ENCODE measurements at regions not wholly inside any gene's neighbourhood (a gene's known extent, or its start where the extent isn't known, plus 50 kb on each side); places are given as distances from the start of the nearest gene placed in this dataset.

DNA sequence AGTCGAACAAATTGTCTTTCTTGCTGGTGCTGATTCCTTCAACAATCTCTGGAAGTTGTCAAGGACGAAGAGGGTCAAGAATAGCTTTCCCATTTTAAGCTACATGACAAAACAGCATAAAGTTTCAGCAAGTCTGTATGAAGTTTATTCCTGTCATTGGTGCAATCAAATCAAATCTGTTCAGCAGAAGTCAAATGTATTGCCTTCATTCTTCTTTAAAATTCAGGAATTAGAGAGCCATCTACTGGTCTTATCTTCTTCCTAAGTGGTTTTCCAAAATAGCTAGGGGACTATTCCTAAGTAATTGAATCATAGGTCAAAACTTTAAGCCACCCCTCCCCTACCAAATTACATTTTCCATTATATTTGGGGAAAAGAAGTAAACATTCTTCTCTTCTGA lies 990.2 kb downstream of the GALC start:
- DNase-seq: no peak

DNA sequence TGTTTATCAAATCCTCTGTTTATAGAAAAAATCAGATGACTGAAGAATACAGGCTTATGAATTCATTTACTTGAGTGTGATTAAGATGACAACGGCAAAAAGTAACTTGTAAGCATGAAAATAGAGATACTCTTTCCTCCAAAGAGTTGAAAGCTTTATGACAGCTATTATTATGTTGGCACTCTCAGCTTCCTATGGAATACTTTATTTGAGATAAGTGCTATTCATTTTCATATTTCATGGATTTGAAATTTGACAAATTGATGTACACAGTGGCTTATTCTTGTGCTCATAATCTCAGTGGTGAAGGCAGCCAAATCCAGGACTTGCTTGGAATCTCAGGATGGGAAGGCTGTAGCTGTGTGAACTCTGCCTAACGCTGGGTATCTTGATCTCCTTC lies 991.6 kb downstream of the GALC start:
- DNase-seq: no peak

DNA sequence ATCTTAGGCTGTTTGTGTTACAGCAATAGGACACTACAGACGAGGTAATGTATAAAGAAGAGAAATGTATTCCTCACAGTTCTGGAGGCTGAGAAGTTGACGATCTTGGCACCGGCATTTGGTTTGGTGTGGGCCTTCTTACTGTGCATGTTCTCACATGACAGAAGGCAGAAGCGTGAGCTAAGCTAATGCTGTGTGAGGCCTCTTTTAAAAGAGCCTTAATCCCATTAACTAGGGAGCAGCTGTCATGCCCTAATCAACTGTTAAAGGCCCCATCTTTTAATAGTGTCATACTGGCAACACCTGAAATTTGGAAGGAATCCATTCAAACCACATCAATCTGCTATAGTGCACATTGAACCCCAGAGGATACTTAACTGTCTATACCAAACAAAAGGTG lies 992.9 kb downstream of the GALC start:
- DNase-seq: no peak

DNA sequence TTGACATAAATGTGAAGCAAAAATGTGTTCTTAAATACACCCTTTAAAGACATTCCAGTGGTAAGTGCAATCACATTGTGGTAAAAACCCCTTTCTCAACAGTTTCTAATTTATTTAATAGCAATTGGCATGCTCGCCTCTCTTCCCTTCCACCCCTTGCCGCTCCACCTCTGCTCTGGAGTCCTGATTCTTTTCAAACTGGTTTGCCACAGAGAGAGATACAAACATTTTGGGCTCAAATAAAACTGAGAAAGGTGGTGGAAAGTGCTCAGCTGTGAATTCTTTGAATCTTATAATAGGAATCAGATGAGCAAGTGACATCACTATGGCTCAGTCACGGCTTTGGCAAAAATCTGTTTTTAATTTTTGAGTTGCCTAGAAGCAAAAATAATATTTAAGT lies 993.9 kb downstream of the GALC start:
- no peak for DNase-seq

DNA sequence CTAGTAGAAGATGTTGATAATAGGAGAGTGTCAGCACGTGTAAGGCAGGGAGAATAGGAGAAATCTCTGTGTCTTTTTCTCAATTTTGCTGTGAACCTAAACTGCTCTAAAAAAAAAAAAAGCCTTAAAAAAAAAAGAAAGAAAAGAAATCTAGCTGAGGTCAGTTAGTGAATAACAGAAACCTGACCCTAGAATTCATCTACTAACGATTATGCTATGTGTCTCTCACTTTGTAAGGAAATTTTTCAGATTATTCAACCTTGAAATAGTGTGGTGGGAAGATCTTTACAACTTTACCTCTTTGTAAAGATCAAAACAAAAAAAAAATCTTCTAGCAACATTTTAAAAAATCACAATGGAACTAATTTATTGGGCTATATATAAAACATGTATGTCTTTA lies 995.7 kb downstream of the GALC start:
- no peak for DNase-seq

DNA sequence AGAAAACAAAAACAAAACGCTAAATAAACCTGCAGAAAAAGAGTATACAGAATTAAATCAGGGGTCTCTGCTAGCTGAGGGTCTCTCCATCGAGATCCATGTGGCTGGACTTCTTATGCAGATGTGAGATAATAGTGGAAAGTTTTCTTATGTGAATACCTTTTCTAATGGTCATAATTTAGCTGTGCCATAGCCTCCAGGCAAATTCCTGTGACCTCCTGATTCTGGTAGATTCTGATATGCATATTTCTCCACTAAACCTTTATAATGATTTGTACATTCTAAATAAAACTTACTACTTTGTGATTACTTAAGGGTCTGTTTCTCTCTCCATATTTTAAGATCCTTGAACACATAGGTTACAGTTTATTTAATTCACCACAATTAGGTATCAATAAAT lies 1002.6 kb downstream of the GALC start:
- DNase-seq: no peak

DNA sequence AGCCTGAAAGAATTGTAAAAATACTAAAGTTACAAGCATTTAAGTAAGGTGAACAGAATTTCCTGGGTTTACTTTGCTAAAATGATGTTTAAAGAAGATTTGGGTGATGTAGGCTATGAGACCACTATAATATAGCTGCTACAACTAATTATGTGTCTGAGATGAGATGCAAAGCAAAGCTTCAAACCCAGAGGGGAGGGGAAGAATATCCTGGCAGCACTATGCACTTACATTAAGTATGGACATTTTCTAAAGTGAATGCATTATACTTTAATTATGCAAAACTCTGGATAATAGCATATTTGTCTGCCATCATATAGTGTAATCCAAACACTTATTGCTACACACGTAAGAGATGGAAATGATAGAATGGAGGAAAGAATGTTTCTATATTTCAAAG lies 1003.7 kb downstream of the GALC start:
- no peak for DNase-seq

DNA sequence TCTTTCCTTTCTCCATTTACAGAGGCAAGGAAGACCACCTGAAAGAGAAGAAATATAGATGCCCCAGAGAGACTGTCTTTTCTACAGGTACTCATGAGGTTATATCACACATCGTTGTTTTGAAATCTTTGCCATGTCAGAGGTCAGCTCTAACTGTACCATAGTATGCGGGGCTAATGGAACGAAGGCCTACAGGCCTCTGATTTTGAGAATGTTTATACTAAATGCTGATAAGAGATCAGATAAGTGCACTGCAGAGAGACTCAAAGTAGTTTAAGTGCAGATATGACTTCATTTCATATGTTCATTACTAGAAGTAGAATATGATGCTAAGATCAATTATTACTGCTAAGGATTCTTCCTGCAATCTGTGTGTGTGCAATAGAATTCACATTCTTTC lies 1005.0 kb downstream of the GALC start:
- no peak for DNase-seq

DNA sequence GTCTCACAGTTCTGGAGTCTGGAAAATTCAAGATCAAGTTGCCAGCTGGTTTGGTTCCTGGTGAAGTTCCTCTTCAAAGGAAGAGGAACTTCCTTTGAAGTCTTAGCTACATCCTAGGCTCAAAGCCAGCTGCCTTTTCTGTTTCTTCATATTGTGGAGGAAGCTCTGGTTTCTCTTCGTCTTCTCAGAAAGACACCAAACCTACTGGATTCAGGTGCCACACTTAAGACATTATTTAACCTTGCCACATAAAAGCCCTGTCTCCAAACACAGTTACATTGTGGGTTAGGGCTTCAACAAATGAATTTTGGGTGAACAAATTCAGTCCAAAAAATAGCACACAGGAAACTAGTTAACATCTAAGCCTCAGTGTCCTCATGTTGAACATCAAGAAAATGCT lies 1019.8 kb downstream of the GALC start:
- no peak for DNase-seq

DNA sequence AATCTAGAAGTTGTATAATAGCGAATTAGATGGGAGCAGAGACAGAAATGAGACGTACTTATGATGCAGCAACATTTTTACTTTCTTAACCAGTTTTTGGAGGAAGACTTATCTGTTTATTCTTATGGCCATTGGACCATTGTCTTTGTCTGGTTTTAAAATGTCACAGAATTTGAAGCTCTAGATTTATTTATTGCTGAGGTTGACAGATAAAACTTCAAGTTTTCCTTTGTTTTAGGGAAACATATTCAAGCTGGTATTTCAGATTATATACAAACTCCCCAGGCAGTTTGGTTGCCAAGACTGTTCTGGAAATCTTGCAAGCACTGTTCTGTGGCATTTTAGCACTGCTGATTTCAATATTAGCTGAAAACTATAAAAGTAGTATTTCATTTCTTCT lies 1021.7 kb downstream of the GALC start:
- no peak for DNase-seq

DNA sequence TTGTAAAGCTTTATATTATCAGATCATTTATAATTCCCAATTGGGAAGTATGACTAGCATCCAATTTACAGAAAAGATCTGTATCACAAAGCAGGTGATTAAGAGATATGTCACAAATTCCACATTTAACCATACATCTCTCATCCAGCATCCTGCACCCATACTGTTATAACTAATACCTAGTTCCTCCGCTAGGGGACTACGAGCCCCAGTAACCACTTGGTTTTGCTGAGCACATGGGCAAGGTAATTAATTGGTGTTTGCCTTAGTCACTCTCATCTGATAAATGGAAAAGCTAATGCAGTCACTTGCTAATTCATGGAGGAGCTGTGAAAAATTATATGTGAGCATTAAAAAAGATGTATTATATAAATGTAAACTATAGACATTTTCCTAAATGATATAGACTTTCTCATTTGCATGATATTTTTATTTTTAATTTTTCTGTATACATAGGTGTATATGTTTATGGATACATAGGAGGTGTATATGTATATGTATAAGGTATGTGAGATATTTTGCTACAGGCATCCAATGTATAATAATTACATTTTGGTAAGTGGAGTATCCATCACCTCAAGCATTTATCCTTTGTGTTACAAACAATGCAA lies 1031.8 kb downstream of the GALC start:
- no peak for DNase-seq

DNA sequence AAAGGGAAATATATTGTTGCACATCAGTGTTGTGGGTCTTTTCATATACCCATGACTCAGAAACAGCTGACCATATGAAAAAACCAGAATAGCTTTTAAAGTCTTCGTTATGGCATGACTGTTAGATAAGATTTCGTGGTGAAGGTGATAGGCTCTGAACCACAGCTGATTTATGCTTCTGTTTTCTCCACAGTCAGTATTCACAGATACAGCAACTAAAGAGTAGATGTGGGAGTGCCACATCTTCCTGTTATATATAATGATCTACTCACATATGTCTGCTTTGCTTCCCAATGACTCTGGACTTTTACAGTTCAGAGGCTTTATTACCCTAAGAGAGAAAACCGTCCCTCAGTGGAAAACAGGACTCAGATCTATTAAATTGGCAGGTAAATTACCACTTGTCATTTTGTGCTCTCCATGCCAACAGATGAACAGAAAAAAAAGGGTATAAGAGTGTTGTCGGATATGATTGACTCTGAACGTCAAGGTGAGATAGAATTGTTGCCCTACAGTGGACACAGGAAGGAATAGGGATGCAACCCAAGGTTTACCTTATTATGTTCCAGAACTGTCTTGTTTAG lies 1037.1 kb downstream of the GALC start:
- DNase-seq: no peak

DNA sequence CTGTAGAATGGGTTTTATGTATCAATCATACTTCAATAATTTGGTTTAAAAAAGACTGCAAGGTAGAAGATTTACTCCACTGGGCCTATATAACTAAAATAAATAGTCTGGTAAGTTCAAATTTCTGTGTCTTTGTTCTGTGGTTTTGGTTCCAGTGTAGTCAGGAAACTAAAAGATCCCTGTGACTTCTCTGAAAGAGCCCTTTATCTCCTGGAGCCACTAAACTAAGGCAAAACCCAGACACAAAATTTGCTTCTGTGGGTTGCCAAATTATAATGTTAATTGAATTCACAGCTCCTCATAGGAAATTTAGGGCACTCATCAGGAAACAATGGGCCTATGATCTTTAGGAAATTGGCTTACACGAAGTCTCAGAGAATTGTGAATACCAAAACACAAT lies 1038.4 kb downstream of the GALC start:
- DNase-seq: no peak

DNA sequence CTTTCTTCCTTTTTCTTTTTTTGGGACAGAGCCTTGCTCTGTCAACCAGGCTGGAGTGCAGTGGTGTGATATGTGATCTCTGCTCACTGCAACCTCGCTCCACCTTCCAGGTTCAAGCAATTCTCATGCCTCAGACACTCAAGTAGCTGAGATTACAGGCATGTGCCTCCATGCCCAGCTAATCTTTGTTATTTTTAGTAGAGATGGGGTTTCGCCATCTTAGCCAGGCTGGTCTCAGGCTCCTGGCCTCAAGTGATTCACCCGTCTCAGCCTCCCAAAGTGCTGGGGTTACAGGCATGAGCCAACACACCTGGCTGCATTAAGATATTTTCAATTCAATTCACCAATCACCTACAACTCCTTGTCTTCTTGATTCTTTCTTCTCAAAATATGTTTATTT lies 1046.5 kb downstream of the GALC start:
- no peak for DNase-seq

DNA sequence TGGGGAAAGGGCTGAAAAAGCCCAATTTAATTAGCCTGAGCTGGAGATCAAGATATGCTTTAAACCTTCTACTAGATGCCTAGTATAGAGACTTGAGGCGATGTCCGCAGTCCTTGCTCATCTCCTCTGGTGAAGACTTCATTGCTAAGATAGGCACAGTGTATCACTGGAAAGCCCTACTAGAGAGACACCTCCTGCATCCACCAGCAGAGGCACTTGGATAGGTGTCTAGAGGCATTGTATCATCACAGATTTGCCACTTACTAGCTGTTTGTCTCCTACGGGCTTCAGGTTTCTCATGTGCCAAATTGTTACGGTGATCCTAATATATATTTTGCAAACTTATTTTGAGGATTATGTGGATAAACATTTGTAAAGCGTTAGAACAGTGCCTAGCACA lies 1048.5 kb downstream of the GALC start:
- DNase-seq: no peak

DNA sequence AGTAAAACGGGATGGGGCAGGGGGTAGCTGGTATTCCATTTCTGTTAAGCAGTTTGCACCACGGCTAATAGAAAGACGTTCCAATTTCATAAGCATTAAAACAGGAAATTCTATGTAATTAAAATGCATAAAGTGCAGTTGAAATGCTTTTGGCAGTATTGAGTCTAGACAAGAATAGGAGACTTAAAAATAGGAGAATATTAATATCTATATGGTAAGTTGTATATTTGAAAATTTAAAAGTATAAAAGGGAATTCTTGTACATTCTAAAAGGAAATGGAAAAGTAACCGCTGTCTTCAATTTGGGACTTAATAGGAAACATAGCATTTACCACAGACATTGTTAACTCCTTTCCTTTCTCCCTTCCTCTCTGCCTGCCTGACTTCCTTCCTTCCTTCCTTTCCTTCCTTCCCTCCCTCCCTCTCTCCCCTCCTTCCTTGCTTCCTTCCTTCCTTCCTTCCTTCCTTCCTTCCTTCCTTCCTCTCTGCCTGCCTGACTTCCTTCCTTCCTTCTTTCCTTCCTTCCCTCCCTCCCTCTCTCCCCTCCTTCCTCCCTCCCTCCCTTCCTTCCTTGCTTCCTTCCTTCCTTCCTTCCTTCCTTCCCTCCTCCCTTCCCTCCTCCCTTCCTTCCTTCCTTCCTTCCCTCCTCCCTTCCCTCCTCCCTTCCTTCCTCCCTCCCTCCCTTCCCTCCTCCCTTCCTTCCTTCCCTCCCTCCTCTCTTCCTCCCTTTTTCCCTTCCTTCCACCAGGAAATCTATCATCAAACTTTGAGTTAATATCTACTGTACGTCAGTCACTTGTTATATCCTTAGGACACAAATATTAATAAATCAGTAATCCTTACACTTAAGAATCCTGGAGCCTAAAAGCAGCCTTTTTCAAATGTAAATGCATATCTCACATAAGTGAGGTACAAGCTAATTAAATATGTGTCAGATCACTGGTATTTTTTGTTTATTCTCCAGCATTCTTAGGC lies 1049.3 kb downstream of the GALC start:
- no peak for DNase-seq

DNA sequence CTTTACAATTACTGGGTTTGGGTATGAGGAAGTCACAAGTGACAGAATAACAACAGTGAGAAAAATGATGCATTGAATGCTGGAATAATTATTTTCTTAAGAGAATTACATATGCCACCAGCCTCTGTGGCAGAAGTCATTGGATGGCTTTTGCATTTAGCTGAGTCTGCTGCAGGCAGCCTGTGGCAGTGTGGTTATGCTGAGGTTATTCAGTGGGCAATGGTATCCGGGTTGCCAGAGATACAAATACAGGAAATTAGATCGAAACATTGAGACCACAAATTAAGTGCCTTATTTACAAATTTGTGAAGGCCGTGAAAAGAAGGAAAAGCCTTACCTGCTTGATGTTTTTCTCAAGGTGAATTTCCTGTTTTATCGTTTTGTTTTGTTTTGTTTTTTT lies 1050.0 kb downstream of the GALC start:
- DNase-seq: no peak

DNA sequence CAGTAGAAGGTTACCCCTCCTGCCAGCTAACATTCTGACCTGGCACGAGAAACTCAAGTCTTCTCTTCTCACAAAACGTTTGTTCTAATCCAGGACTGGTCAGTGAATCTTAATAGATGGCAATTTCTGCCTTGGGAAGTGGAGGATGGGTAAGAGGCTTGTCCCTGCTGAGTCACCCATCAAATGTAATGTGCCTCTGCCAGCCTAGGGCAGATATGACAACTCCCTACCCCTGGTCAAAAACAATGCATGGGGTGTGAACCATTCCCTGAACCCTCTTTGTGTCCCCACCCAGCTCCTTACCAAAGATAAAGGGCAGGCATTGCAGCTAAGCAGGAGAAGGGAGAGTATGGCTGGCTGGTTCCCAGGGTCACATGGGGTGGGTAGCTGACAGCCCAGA lies 1052.9 kb downstream of the GALC start:
- no peak for DNase-seq

DNA sequence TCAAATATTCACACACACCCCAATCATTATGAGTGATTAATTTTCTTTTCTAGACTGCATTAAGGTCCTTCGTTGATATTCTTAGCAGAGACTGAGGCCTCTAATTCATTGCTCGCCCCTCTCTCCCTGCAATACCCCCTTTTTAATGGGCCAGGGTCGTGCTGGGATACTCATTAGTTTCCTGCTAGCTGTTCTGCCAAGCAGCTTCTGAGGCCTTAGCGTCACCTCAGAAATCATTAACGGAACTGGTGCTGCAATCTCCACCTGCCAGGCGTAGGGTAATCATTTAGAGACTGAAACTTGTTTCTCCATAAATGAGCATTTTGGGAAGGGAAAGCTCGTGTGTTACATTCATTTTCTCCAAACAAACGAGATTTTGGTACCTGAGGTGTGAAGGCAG lies 1054.7 kb downstream of the GALC start:
- no peak for DNase-seq

DNA sequence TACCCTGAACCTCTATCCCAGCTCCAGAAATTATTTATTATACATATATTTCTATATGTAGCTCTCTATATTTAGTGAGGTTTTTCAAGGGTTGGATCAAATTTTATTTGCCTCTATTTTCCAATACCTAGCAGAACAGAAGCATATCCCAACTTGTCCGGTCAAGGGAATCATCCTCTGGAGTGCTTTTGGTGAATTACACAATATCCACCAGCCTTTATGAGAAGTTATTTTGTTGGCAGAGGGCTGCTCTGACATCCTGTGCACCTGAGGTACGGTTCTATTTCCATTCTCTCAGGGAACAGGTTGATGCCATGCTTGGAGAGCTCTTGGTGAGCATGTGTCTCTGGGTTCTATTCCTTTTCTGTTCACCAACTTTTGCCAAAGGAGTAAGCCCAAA lies 1056.4 kb downstream of the GALC start:
- DNase-seq: no peak

DNA sequence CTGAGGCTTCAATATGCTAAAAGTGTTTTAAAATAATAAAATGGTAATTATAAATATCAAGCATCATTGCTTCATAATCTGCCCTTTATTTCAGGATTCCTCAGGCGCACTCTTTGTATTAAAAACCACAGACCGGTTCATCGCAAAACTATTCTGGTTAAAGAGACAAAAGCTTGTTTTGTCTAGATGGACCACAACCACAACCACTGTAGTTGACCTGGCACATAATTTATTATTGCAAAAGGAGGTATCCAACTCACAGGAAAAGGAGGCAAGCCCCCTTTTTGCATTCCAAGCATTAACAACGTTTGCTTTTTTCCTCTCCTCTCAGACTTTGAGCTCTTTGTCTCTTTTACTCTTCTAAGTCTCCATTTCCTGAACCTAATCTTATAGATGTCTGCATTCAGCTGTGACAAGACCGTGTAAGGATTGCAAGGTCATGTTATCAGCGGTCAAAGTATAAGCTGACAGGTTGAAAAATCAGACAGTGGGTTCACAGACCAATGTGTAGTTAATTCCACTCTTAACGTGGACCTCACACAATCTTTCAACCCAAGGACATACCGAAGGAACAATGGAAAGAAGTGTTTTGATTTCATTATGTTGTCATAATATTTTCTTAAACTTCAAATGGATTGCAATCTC lies 1057.6 kb downstream of the GALC start:
- no peak for DNase-seq

DNA sequence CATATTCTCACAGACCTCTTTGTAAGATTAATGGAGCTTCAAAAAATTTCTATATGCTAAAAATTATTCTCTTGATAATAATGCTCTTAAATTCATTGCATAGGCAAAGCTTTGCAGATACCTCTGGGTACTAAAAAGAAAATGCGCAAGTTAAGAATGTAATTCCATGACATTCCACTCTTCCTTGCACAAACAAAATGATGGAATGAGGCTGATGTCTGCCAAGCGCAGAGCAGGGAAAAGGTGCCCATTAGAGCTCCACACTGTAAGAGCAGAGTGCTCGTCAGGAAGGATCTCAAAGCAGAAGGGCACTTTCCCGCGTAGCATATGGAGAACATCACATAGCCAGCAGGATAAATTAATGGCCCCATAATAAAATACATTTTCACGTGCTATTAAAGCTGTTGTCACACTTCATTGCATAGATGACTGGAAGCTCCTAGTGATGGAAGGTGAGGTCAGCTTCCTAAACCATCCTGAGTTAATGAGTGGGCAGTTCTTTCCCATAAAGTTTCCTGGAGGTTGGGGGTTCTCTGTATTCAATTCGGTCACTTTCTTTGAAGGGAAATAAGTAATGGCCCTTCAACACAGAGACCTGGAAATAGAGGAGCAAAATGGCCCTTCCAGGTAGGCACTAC lies 1058.9 kb downstream of the GALC start:
- no peak for DNase-seq

Measured in amygdala (tissue), 56 donors.